Ureter (tissue), 1 donor: ENCODE measurements at regions not wholly inside any gene's neighbourhood (a gene's known extent, or its start where the extent isn't known, plus 50 kb on each side); places are given as distances from the start of the nearest gene placed in this dataset.

ENCODE experiments used
- DNase-seq: peaks from one replicate; pipeline ENCODE4 v3.0.0-alpha.2; 2020; ENCODE audit warnings: low spot score
- donor health status: DM: yes; HTN: yes; CAD: no.

- no peak for DNase-seq
These were observed 1330.6 kb downstream of the DSC3 start for GRCh38 chr18:29711932-29712331.

GRCh38 chr18:29693334-29693733 is 1349.2 kb downstream of the DSC3 start:
- no peak for DNase-seq

GRCh38 chr18:29681578-29681977 is 1361.0 kb downstream of the DSC3 start:
- no peak for DNase-seq

- no peak for DNase-seq
These were observed 1378.1 kb downstream of the DSC3 start for GRCh38 chr18:29664278-29665036.

- no peak for DNase-seq
These were observed 1380.6 kb downstream of the DSC3 start for GRCh38 chr18:29661924-29662323.

GRCh38 chr18:29660777-29661176 is 1381.8 kb downstream of the DSC3 start:
- DNase-seq, result no peak

- DNase-seq, result no peak
These were observed 1388.8 kb downstream of the DSC3 start for GRCh38 chr18:29653671-29654215.

GRCh38 chr18:29652797-29653196 is 1389.7 kb downstream of the DSC3 start:
- DNase-seq, result no peak

GRCh38 chr18:29651122-29651680 is 1391.3 kb downstream of the DSC3 start:
- DNase-seq, result no peak

GRCh38 chr18:29648891-29649290 is 1393.7 kb downstream of the DSC3 start:
- DNase-seq, result no peak

- no peak for DNase-seq
These were observed 1394.8 kb downstream of the DSC3 start for GRCh38 chr18:29647700-29648099.

GRCh38 chr18:29644276-29644675 is 1398.3 kb downstream of the DSC3 start:
- no peak for DNase-seq

- no peak for DNase-seq
These were observed 1413.0 kb downstream of the DSC3 start for GRCh38 chr18:29629493-29630036.

GRCh38 chr18:29626094-29626493 is 1416.4 kb downstream of the DSC3 start:
- no peak for DNase-seq

- no peak for DNase-seq
These were observed 1425.7 kb downstream of the DSC3 start for GRCh38 chr18:29616867-29617266.

- no peak for DNase-seq
These were observed 1432.1 kb upstream of the CDH2 start for GRCh38 chr18:29608982-29609381.

- no peak for DNase-seq
These were observed 1428.4 kb upstream of the CDH2 start for GRCh38 chr18:29605365-29605764.

GRCh38 chr18:29596959-29597358 is 1420.0 kb upstream of the CDH2 start:
- DNase-seq, result no peak

GRCh38 chr18:29594493-29594892 is 1417.6 kb upstream of the CDH2 start:
- no peak for DNase-seq

GRCh38 chr18:29588446-29589100 is 1411.6 kb upstream of the CDH2 start:
- DNase-seq, result no peak

- DNase-seq, result no peak
These were observed 1409.3 kb upstream of the CDH2 start for GRCh38 chr18:29586210-29586609.

GRCh38 chr18:29560270-29560669 is 1383.3 kb upstream of the CDH2 start:
- no peak for DNase-seq

GRCh38 chr18:29556070-29556469 is 1379.1 kb upstream of the CDH2 start:
- no peak for DNase-seq
